Transverse colon (tissue), 4 donors: ENCODE measurements at regions not wholly inside any gene's neighbourhood (a gene's known extent, or its start where the extent isn't known, plus 50 kb on each side); places are given as distances from the start of the nearest gene placed in this dataset.

ENCODE experiments used
- DNase-seq: peaks from one replicate; pipeline ENCODE4 v3.0.0-alpha.2; 2019
- H3K27ac ChIP-seq, 4 donors: fragments of 200-600 bp; sonication (generic); 2 replicates each; pipeline ENCODE4 v1.5.1; 2016 to 2018; ENCODE audit warnings: inconsistent platforms in 4 of 4
- H3K27me3 ChIP-seq: fragments of 200-600 bp; sonication (generic); 2 replicates; pipeline ENCODE4 v1.5.1; 2017; ENCODE audit warnings: inconsistent platforms
- H3K36me3 ChIP-seq, 4 donors: fragments of 200-600 bp; sonication (generic); 2 replicates each; pipeline ENCODE4 v1.5.1; 2017 to 2019; ENCODE audit warnings: inconsistent platforms in 4 of 4
- H3K4me1 ChIP-seq, 4 donors: fragments of 200-600 bp; sonication (generic); 2 replicates each; pipeline ENCODE4 v1.5.1; 2017 to 2020; ENCODE audit warnings: inconsistent platforms in 4 of 4
- H3K4me3 ChIP-seq, 4 donors: fragments of 200-600 bp; sonication (generic); 1 replicate in 1 of 4; 2 replicates in 3 of 4; pipeline versions ENCODE4 v1.5.1 to v1.6.1; 2017 to 2019; ENCODE audit warnings: inconsistent platforms in 4 of 4
- H3K9me3 ChIP-seq, 2 donors: fragments of 200-600 bp; sonication (generic); 2 replicates each; pipeline ENCODE4 v1.5.1; 2017 to 2019; ENCODE audit warnings: inconsistent platforms in 2 of 2
- CTCF ChIP-seq, 5 experiments: fragments of 200-600 bp in 3 of 5; fragments of 450-650 bp in 2 of 5; sonication (generic) in 3 of 5; IDR thresholded peaks; 1 replicate in 2 of 5; 2 replicates in 3 of 5; pipeline ENCODE4 v1.5.1; 2016 to 2017; ENCODE audit warnings: antibody characterized with exemption in 5 of 5, inconsistent platforms in 3 of 5, mild to moderate bottlenecking in 2 of 5, moderate library complexity in 1 of 5
- EP300 ChIP-seq: sonication (generic); formaldehyde crosslinking; IDR thresholded peaks from one replicate; pipeline ENCODE4 v1.6.1; 2017; ENCODE audit warnings: antibody characterized with exemption, low read depth
- POLR2A ChIP-seq: fragments of 450-650 bp; IDR thresholded peaks from one replicate; pipeline ENCODE4 v1.6.1; 2016; ENCODE audit warnings: antibody characterized with exemption, mild to moderate bottlenecking, moderate library complexity
- POLR2AphosphoS5 ChIP-seq, 3 donors: sonication (generic); formaldehyde crosslinking; IDR thresholded peaks; one replicate each; pipeline ENCODE4 v1.6.1; 2016; ENCODE audit warnings: antibody characterized with exemption in 3 of 3
- WGBS, 2 donors: methylation state at CpG; one replicate each; pipeline ENCODE4 v1.1.5; 2018; ENCODE audit warnings: low coverage in 1 of 2; 5-methylcytosine and 5-hydroxymethylcytosine counted together
- in situ Hi-C, 4 donors: fragments of 200-750 bp; cut with MboI; loops; one replicate each; pipeline versions ENCODE4 v1.15.0 to v1.15.1; 2017; ENCODE audit warnings: low sequenced_read_pairs in 3 of 4, low pct_ligation_motif_present in 1 of 4, low pct_unique_long_range_greater_than_20kb in 1 of 4
- intact Hi-C: fragments of 100-400 bp; cut with DNase I; formaldehyde crosslinking; loops from one replicate; pipeline ENCODE4 v1.15.1; 2023; ENCODE audit warnings: low total_unique reads

- in situ Hi-C loops, result no loop called here
- Histone ChIP-seq H3K36me3 (no peaks in the 10 kb centered on the region), H3K4me3 (no peak overlapping the region), H3K27ac (peak overlapping the region; percentile 43 to 80 (median 50)), H3K27me3 (no peaks in the 10 kb centered on the region), H3K9me3 (no peaks in the 10 kb centered on the region), H3K4me1 (peaks cover 11 to 43% (median 22%) of the 10 kb centered on the region in 4 donors)
- TF ChIP-seq CTCF (IDR thresholded peaks at IDR 0.05), result no peak
- no peak for TF ChIP-seq POLR2AphosphoS5 (IDR thresholded peaks at IDR 0.05)
- no peak for TF ChIP-seq POLR2A
- TF ChIP-seq EP300, result no peak
- 54% methylated on average over 17 of the region's 17 CpGs; no CpG with 5 or more reads in 1 of the 2 donors for WGBS, 2 donors
- no peak for DNase-seq
- intact Hi-C loops, result no loop called here
Observed at GRCh38 chr12:124679533-124680371, 112.3 kb upstream of the NCOR2 start.

GRCh38 chr12:124679047-124679446 is 111.6 kb upstream of the NCOR2 start:
- in situ Hi-C loops, result no loop called here
- intact Hi-C loops, result no loop called here
- Histone ChIP-seq H3K36me3 (no peaks in the 10 kb centered on the region), H3K4me1 (peaks cover 11 to 36% (median 22%) of the 10 kb centered on the region in 4 donors), H3K27ac (peak overlapping the region in 2 of 4 donors; percentile 52 to 80), H3K27me3 (no peaks in the 10 kb centered on the region), H3K9me3 (no peaks in the 10 kb centered on the region), H3K4me3 (no peak overlapping the region)
- TF ChIP-seq POLR2AphosphoS5 (IDR thresholded peaks at IDR 0.05), result no peak
- 60% methylated on average over 4 of the region's 4 CpGs; no CpG with 5 or more reads in 1 of the 2 donors for WGBS, 2 donors
- no peak for DNase-seq

GRCh38 chr12:124678421-124678893 is 111.0 kb upstream of the NCOR2 start:
- H3K9me3 ChIP-seq, result no peaks in the 10 kb centered on the region
- peaks cover 11 to 32% (median 22%) of the 10 kb centered on the region in 4 donors for H3K4me1 ChIP-seq
- no peak overlapping the region for H3K27ac ChIP-seq
- H3K36me3 ChIP-seq, result no peaks in the 10 kb centered on the region
- intact Hi-C loops, result no loop called here
- WGBS, 2 donors, result 78% methylated on average over 13 of the region's 15 CpGs; no CpG with 5 or more reads in 1 of the 2 donors
- no peaks in the 10 kb centered on the region for H3K27me3 ChIP-seq
- no peak overlapping the region for H3K4me3 ChIP-seq
- DNase-seq, result no peak
- TF ChIP-seq POLR2AphosphoS5 (IDR thresholded peaks at IDR 0.05) (no peak), EP300 (no peak), POLR2A (no peak), CTCF (IDR thresholded peaks at IDR 0.05) (no peak)
- in situ Hi-C loops, result no loop called here

- Histone ChIP-seq H3K4me1 (peaks cover 11 to 27% (median 22%) of the 10 kb centered on the region in 4 donors), H3K27me3 (no peaks in the 10 kb centered on the region), H3K27ac (no peak overlapping the region), H3K9me3 (no peaks in the 10 kb centered on the region), H3K36me3 (no peaks in the 10 kb centered on the region), H3K4me3 (no peak overlapping the region)
- intact Hi-C loops, result no loop called here
- 90 to 91% methylated on average over 6 to 21 of the region's 21 CpGs for whole genome bisulfite sequencing, 2 donors
- no peak for DNase-seq
- TF ChIP-seq CTCF (IDR thresholded peaks at IDR 0.05) (no peak), EP300 (no peak), POLR2AphosphoS5 (IDR thresholded peaks at IDR 0.05) (no peak), POLR2A (no peak)
- in situ Hi-C loops, result no loop called here
Observed at GRCh38 chr12:124677552-124678356, 110.3 kb upstream of the NCOR2 start.
